ENCODE measurements at regions not wholly inside any gene's neighbourhood (a gene's known extent, or its start where the extent isn't known, plus 50 kb on each side); places are given as distances from the start of the nearest gene placed in this dataset.

- Histone ChIP-seq H3K36me3 (ENCODE audit: control insufficient read depth, low read length) (no peaks in the 10 kb centered on the region), H3K27ac (ENCODE audit: low read depth, low read length) (no peak overlapping the region), H3K4me3 (ENCODE audit: low read length) (no peak overlapping the region), H3K4me2 (ENCODE audit: low read length) (no peak overlapping the region), H3K4me1 (ENCODE audit: control insufficient read depth, low read length) (peaks cover 48% of the 10 kb centered on the region), H3K27me3 (ENCODE audit: control insufficient read depth, low read length) (no peaks in the 10 kb centered on the region), H3K9me3 (ENCODE audit: control insufficient read depth, insufficient read depth, low read length) (no peaks in the 10 kb centered on the region), H3K79me2 (ENCODE audit: control insufficient read depth, low read length) (no peaks in the 10 kb centered on the region), H4K20me1 (ENCODE audit: control insufficient read depth, insufficient read depth, low read depth, low read length) (no peaks in the 10 kb centered on the region), H3F3A (ENCODE audit: control insufficient read depth, insufficient read depth) (no peaks in the 10 kb centered on the region), H3K9me2 (replicated peaks; ENCODE audit: control insufficient read depth, low read length) (no peaks in the 10 kb centered on the region)
- TF ChIP-seq, protein P1, sequence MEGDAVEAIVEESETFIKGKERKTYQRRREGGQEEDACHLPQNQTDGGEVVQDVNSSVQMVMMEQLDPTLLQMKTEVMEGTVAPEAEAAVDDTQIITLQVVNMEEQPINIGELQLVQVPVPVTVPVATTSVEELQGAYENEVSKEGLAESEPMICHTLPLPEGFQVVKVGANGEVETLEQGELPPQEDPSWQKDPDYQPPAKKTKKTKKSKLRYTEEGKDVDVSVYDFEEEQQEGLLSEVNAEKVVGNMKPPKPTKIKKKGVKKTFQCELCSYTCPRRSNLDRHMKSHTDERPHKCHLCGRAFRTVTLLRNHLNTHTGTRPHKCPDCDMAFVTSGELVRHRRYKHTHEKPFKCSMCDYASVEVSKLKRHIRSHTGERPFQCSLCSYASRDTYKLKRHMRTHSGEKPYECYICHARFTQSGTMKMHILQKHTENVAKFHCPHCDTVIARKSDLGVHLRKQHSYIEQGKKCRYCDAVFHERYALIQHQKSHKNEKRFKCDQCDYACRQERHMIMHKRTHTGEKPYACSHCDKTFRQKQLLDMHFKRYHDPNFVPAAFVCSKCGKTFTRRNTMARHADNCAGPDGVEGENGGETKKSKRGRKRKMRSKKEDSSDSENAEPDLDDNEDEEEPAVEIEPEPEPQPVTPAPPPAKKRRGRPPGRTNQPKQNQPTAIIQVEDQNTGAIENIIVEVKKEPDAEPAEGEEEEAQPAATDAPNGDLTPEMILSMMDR (IDR thresholded peaks at IDR 0.05; ENCODE audit: low read depth, low read length, poor library complexity, severe bottlenecking), result no peak
- no peak for TF ChIP-seq EZH2phosphoT487 (IDR thresholded peaks at IDR 0.05; ENCODE audit: borderline replicate concordance, low read length)
Observed at GRCh38 chr3:153631664-153632063, 469.6 kb downstream of the RAP2B start.

DNA sequence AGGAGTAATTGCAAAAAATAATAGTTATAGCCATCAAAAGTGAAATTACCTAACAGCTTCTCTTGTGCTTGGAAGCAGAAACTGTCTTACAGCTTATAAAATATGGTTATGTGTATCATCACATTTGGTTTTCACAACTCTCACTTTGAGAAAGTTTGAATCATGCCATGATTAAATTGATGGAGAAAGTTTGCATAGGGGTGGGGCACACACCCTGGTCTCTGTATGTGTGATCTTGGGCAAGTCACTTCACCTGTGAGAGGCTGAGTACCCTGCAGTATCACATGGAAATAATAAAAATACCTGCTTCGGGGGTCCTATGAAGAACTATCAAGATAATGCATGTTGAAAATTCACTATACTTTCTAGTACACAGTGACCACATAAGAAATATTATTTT lies 471.4 kb downstream of the RAP2B start:
- H3K4me2 ChIP-seq (ENCODE audit: low read length), result no peak overlapping the region
- H4K20me1 ChIP-seq (ENCODE audit: control insufficient read depth, insufficient read depth, low read depth, low read length), result no peaks in the 10 kb centered on the region
- H3K4me3 ChIP-seq (ENCODE audit: low read length), result no peak overlapping the region
- H3K9me3 ChIP-seq (ENCODE audit: control insufficient read depth, insufficient read depth, low read length), result no peaks in the 10 kb centered on the region
- no peak for TF ChIP-seq EZH2phosphoT487 (IDR thresholded peaks at IDR 0.05; ENCODE audit: borderline replicate concordance, low read length)
- TF ChIP-seq, protein P1 (IDR thresholded peaks at IDR 0.05; ENCODE audit: low read depth, low read length, poor library complexity, severe bottlenecking), result no peak
- no peaks in the 10 kb centered on the region for H3K36me3 ChIP-seq (ENCODE audit: control insufficient read depth, low read length)
- no peaks in the 10 kb centered on the region for H3F3A ChIP-seq (ENCODE audit: control insufficient read depth, insufficient read depth)
- no peaks in the 10 kb centered on the region for H3K9me2 ChIP-seq (replicated peaks; ENCODE audit: control insufficient read depth, low read length)
- H3K79me2 ChIP-seq (ENCODE audit: control insufficient read depth, low read length), result no peaks in the 10 kb centered on the region
- no peaks in the 10 kb centered on the region for H3K27me3 ChIP-seq (ENCODE audit: control insufficient read depth, low read length)
- peaks cover 31% of the 10 kb centered on the region for H3K4me1 ChIP-seq (ENCODE audit: control insufficient read depth, low read length)
- H3K27ac ChIP-seq (ENCODE audit: low read depth, low read length), result no peak overlapping the region

DNA sequence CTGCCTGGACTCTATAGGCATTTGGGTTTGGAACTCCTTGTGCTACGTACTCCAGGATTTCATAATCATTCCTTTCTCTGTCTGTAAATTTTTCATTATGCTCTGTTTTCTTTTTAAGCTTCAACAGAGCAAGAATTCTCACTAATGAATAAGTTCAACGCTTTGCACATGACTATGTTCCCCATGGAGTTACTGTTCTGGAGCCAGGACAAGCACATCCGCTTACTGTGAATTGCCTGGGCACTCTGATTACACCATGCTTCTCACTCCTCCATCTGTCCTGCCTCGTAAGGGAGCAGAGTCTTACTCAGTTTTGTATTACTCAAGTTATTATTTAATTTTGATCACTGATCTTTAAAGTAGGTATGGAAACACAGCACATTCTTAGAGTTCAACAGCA lies 472.7 kb downstream of the RAP2B start:
- no peak for TF ChIP-seq EZH2phosphoT487 (IDR thresholded peaks at IDR 0.05; ENCODE audit: borderline replicate concordance, low read length)
- TF ChIP-seq, protein P1 (IDR thresholded peaks at IDR 0.05; ENCODE audit: low read depth, low read length, poor library complexity, severe bottlenecking), result no peak
- Histone ChIP-seq H3K9me3 (ENCODE audit: control insufficient read depth, insufficient read depth, low read length) (no peaks in the 10 kb centered on the region), H3F3A (ENCODE audit: control insufficient read depth, insufficient read depth) (no peaks in the 10 kb centered on the region)

GRCh38 chr3:153639631-153640030 lies 477.6 kb downstream of the RAP2B start:
- H3K9me2 ChIP-seq (replicated peaks; ENCODE audit: control insufficient read depth, low read length), result no peaks in the 10 kb centered on the region
- TF ChIP-seq EZH2phosphoT487 (IDR thresholded peaks at IDR 0.05; ENCODE audit: borderline replicate concordance, low read length), result no peak
- H3K4me3 ChIP-seq (ENCODE audit: low read length), result no peak overlapping the region
- no peak overlapping the region for H3K27ac ChIP-seq (ENCODE audit: low read depth, low read length)
- H3K9me3 ChIP-seq (ENCODE audit: control insufficient read depth, insufficient read depth, low read length), result peaks cover 4% of the 10 kb centered on the region; the same call in 1 of the 2 replicates
- H3K4me1 ChIP-seq (ENCODE audit: control insufficient read depth, low read length), result no peaks in the 10 kb centered on the region
- no peaks in the 10 kb centered on the region for H4K20me1 ChIP-seq (ENCODE audit: control insufficient read depth, insufficient read depth, low read depth, low read length)
- no peaks in the 10 kb centered on the region for H3K79me2 ChIP-seq (ENCODE audit: control insufficient read depth, low read length)
- no peak overlapping the region for H3K4me2 ChIP-seq (ENCODE audit: low read length)
- no peaks in the 10 kb centered on the region for H3K27me3 ChIP-seq (ENCODE audit: control insufficient read depth, low read length)
- H3F3A ChIP-seq (ENCODE audit: control insufficient read depth, insufficient read depth), result no peaks in the 10 kb centered on the region
- no peaks in the 10 kb centered on the region for H3K36me3 ChIP-seq (ENCODE audit: control insufficient read depth, low read length)

More for the DNA sequence above, 472.7 kb downstream of the RAP2B start:
- Histone ChIP-seq H3K4me3 (ENCODE audit: low read length) (no peak overlapping the region), H3K27me3 (ENCODE audit: control insufficient read depth, low read length) (no peaks in the 10 kb centered on the region), H3K27ac (ENCODE audit: low read depth, low read length) (no peak overlapping the region), H3K79me2 (ENCODE audit: control insufficient read depth, low read length) (no peaks in the 10 kb centered on the region), H3K36me3 (ENCODE audit: control insufficient read depth, low read length) (no peaks in the 10 kb centered on the region), H3K9me2 (replicated peaks; ENCODE audit: control insufficient read depth, low read length) (no peaks in the 10 kb centered on the region), H3K4me2 (ENCODE audit: low read length) (no peak overlapping the region), H4K20me1 (ENCODE audit: control insufficient read depth, insufficient read depth, low read depth, low read length) (no peaks in the 10 kb centered on the region), H3K4me1 (ENCODE audit: control insufficient read depth, low read length) (peaks cover 18% of the 10 kb centered on the region)
